ENCODE measurements at regions not wholly inside any gene's neighbourhood (a gene's known extent, or its start where the extent isn't known, plus 50 kb on each side); places are given as distances from the start of the nearest gene placed in this dataset.
A peak's percentile ranks its signal among the peaks of the same experiment; 100 is the strongest.
"Not testable (repeated sequence)": the region's sequence is repeated elsewhere in the genome, so short reads cannot be mapped to it uniquely, and the experiment has no call there.

DNA sequence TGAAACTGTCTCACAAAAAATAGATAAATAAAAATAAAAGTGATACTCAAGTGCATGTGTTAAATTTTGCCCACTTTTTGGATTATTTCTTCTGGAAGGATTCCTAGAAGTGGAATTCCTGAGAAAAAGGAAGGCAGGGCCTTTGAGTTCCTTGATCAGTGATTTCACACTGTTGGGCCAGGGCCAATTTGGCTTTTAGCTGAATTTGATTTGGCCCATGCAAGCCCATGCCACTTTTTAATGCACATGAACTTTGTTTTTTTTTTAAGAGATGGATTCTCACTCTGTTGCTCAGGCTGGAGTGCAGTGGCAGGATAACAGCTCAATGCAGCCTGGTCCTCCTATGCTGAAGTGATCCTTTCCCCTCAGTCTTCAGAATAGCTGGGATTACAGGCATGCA lies 96.3 kb downstream of the TNFRSF13B start:
- CTCF ChIA-PET: no interaction called here

DNA sequence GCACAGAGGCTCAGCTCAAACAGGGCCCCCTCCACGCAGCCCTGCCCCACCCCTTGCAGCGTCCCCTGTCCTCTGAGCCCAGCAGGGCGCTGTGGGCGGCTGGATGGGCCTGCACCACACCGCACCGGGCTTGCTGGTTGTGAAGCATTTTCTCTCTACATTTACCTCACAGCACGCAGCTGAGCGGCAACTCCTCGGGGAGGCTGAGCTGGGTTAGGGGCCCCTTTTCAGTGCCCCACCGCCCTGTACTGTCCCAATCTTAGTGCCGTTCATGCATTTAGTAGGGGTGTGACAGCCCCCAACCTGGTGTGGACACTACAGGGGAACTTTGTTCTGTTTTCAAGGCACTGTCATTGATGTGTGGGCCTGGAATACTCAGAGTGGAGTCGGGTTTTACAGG lies 97.7 kb downstream of the TNFRSF13B start:
- H3K9me3 Mint-ChIP-seq; POLR2A ChIA-PET; H3K4me1 Mint-ChIP-seq; H3K27me3 Mint-ChIP-seq; CTCF ChIA-PET; DNase-seq; H3K4me3 Mint-ChIP-seq; H3K27ac Mint-ChIP-seq; H3K36me3 Mint-ChIP-seq (ENCODE audit: low read depth): not testable (repeated sequence)

More for the DNA sequence above, 96.3 kb downstream of the TNFRSF13B start:
- H3K4me1 Mint-ChIP-seq: no peaks in the 10 kb centered on the region
- H3K27ac Mint-ChIP-seq: no peak overlapping the region
- H3K9me3 Mint-ChIP-seq: no peaks in the 10 kb centered on the region
- peaks cover 5% of the 10 kb centered on the region for H3K27me3 Mint-ChIP-seq
- H3K4me3 Mint-ChIP-seq: no peak overlapping the region
- H3K36me3 Mint-ChIP-seq (ENCODE audit: low read depth): no peaks in the 10 kb centered on the region
- POLR2A ChIA-PET: no interaction called here
- no peak for DNase-seq

DNA sequence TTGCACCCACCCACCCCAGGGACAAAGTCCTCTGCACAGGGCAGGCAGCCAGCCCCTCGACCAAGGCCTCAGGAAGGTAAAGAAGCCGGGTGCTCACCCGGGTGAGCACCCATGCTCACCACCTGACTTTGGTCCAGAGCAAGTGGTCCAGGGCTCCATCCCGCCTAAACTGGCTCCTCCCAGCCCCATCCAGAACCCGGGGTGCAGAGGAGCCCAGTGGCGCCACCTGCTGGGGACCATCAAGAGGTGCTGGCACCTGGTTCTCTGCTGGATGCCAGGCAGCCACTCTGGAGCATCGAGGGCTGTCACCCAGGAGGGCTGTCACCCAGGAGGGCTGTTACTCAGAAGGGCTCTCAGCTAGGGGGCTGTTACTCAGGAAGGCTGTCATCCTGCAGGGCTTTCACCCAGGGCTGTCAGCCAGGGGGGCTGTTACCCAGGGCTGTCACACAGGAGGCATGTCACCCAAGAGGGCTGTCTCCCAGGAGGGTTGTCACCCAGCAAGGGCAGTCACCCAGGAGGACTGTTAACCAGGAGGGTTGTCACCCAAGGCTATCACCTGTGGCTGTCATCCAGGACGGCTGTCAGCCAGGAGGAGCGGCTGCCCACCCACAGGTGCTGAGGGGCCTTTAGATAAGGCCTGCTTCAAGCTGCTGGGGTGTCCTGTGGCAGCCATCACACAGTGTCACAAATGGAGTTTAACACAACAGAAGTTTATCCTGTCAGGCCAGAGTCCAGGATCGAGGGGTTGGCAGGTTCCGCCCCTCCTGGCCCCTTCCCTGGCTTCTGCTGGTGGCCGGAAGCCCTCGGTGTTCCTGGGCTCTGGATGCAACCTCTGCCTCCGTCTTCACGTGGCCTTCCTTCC lies 98.5 kb downstream of the TNFRSF13B start:
- no peak overlapping the region for H3K27ac Mint-ChIP-seq
- H3K36me3 Mint-ChIP-seq (ENCODE audit: low read depth): no peaks in the 10 kb centered on the region
- H3K4me3 Mint-ChIP-seq: no peak overlapping the region
- POLR2A ChIA-PET: no interaction called here
- CTCF ChIA-PET: no interaction called here
- H3K4me1 Mint-ChIP-seq: no peaks in the 10 kb centered on the region
- peak; percentile 47 for DNase-seq
- peaks cover 5% of the 10 kb centered on the region for H3K27me3 Mint-ChIP-seq
- no peaks in the 10 kb centered on the region for H3K9me3 Mint-ChIP-seq

DNA sequence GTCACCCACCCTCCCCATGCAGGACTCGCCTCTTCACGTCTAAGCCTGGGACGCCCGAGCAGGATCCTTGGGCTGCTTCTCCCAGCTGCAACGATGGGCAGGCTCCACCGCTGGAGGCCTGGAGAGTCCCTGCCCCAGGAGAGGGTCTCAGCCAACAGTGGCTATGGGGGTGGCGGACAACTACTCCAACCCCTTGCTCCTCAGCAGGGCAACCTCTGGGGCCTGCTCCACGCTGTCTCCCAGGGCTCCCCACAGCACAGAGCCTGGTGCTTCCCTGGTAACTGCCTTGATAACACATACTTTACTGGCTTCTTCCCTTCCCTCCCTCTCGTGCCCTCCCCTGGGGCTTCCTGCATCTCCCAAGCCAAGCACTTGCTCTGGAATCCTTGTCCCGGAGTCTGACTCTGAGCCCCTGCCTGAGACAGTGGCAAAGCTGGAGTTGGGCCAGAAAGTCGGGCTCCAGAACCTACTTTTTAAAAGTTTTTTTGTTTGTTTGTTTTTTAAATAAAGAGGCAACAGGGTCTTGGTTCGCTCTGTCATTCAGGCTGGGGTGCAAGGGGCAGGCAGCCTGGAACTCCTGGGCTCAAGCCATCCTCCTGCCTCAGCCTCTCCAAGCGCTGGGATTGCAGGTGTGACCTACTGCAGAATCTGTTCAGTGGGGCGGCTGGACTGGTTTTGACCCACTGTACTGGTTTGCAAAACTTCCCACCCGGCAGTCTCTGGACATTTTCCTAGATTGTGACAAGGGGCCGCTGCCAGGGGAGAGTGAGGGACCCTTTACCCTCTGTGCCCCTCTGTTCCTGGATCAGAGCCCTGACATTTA lies 99.4 kb downstream of the TNFRSF13B start:
- POLR2A ChIA-PET: no interaction called here
- CTCF ChIA-PET: no interaction called here
- Mint-ChIP-seq H3K27me3 (peaks cover 5% of the 10 kb centered on the region), H3K9me3 (no peaks in the 10 kb centered on the region), H3K4me3 (no peak overlapping the region), H3K4me1 (no peaks in the 10 kb centered on the region), H3K36me3 (ENCODE audit: low read depth) (no peaks in the 10 kb centered on the region), H3K27ac (no peak overlapping the region)
- no peak for DNase-seq

DNA sequence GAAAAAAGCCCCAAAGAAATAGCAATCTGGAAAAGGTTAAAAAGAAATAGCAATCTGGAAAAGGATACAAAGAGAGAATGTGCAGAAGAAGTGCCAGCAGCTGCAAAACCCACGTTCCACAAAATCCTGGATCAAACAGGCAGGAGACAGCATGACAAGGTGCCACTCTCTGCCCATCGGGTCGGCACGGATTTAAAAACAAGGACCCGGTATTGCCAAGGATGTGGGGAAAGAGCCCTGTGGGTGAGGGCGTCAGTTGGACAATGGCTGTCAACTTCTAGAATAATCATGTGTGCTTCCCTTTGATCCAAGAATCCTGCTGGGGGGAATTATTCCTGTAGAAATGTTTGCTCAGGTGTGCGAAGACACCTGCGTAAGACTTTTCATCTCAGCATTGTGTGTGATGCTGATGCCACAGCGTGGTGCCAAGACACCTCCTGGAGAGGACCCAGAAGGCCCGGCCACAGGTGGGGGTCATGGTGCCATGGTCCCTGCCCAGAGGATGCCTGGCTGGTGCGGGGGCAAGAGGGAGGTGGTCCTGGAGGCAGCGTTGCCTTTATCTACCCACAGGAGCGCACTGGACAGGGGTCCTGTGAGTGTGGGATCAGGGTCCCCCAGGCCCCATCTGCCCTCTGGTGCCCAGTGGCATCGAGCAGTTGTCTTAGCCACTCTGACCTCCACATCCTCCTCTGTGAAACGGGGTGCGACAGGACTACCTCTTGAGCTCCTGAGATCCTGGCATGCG lies 100.3 kb downstream of the TNFRSF13B start:
- not testable (repeated sequence) for H3K4me3 Mint-ChIP-seq, H3K4me1 Mint-ChIP-seq

DNA sequence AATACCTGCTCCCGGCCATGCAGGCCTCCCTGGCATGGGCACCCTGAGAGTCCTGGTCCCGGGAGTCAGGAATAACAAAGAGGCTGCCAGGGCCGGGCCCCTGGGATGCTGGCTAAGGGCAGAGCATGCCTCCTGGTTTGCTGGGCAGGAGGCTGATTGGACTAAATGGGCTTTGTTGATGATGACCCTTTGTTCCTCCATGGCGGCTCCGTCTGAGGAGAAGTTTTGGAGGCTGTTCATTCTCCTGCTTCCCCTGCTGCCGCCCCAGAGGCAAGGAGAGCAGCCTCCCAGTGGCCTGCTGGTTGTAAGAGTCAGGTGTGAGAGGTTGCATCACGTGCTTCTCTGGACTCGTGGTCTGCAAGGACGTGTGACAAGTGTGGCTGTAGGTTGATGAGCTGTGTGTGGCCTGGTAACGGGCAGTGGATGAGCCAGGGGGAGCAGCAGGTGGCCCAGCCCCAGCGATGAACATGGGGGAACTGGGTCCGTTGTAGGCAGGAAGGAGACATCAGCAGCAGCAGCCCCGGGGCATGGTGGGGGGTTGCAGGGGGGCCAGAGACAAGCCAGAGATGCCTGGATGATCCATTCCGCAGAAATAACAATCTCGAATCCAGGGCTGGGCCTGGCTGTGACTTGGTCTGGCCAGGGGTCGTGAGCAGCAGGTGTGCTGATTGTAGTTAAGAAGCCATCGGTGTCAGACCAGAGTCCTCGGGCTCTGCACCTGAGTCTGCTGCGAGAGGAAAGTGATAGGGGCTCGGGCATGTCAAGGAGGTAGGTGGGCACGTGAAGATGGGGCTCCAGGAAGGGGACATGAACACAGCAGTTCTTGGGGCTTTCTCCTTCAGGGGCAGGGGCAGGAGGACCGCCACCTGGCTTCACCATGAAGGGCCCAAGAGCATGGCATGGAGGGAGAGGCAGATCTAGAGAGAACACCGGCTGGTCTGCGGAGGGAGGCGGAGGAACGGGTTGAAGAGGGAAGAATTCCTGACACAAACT lies 101.4 kb downstream of the TNFRSF13B start:
- ChIA-PET POLR2A (no interaction called here), CTCF (no interaction called here)
- no peak overlapping the region for H3K27ac Mint-ChIP-seq
- no peak overlapping the region for H3K4me3 Mint-ChIP-seq
- H3K4me1 Mint-ChIP-seq: no peaks in the 10 kb centered on the region
- H3K27me3 Mint-ChIP-seq: no peaks in the 10 kb centered on the region
- DNase-seq: no peak
- H3K36me3 Mint-ChIP-seq (ENCODE audit: low read depth): no peaks in the 10 kb centered on the region
- H3K9me3 Mint-ChIP-seq: no peaks in the 10 kb centered on the region

More for the DNA sequence above, 100.3 kb downstream of the TNFRSF13B start:
- POLR2A ChIA-PET; H3K9me3 Mint-ChIP-seq; H3K36me3 Mint-ChIP-seq (ENCODE audit: low read depth); CTCF ChIA-PET; H3K27ac Mint-ChIP-seq; H3K27me3 Mint-ChIP-seq; DNase-seq: not testable (repeated sequence)

DNA sequence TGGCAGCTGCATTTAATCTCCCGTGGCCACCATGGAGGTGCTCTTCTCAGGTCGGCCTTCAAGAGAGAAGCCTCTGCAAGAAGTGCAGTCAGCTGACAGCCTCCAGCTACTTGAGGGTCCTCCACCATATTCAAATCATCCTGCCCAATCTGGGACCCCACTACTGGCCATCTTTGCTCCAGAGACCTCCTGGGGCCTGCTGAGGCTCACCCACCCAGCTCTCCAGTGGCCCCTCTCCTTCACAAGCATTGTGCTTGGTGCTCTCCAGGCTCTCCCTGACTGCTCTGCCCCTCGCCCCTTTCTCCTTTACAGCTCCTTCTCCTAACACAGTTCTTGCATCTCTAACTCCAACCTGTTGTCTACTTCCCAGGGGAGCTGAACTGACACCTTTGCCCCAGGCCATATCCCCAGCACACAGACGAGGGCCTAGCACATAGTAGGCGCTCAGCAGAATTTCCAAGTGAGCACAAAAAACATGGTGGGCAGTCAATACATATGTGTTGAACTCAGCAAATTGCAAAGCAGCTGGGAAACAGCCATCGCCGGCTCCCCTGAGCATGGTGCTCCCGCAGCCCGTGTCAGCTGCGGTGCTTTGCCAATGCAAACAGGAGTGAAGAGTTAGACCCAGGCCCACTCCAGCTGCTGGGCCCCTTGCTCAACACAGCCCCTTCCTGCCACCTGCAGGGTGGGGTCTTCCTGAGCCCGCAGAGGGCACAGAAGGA lies 102.2 kb downstream of the TNFRSF13B start:
- H3K4me1 Mint-ChIP-seq; H3K27me3 Mint-ChIP-seq; H3K36me3 Mint-ChIP-seq (ENCODE audit: low read depth); H3K4me3 Mint-ChIP-seq; H3K27ac Mint-ChIP-seq; CTCF ChIA-PET; DNase-seq; POLR2A ChIA-PET; H3K9me3 Mint-ChIP-seq: not testable (repeated sequence)

DNA sequence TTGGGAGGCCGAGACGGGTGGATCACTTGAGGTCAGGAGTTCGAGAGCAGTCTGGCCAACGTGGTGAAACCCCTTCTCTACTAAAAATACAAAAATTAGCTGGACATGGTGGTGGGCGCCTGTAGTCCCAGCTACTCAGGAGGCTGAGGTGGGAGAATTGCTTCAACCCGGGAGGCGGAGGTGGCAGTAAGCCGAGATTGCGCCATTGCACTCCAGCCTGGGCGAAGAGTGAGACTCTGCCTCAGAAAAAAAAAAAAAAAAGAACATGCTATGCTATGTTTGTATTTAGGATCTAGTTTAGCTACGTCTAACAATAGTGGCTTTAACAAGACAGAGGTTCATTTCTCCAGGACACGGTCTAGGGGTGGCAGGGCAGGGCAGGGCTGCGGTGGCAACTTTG lies 103.3 kb downstream of the TNFRSF13B start:
- H3K27me3 Mint-ChIP-seq; H3K36me3 Mint-ChIP-seq (ENCODE audit: low read depth); CTCF ChIA-PET; DNase-seq; H3K4me1 Mint-ChIP-seq; POLR2A ChIA-PET; H3K9me3 Mint-ChIP-seq; H3K27ac Mint-ChIP-seq; H3K4me3 Mint-ChIP-seq: not testable (repeated sequence)

DNA sequence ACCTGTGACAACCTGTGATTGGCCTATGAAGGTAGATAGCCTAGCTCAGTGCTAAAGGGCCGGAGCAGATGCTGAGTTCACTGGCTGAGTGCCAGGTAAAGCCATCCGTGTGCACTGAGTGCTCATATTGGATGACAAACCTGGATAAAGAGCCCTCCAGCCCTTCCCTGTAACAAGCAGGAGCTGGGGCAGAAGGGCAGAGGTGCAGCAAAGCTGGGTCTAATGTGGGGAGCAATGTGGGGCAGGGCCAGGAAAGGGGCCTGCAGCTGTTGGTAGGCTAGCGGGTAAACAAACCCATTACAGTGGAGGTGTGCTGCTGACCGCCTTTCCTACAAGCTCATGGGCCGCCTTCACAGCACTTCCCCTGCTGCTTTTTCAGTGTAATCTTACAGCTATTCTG lies 104.4 kb downstream of the TNFRSF13B start:
- H3K27ac Mint-ChIP-seq; H3K27me3 Mint-ChIP-seq; CTCF ChIA-PET; DNase-seq; POLR2A ChIA-PET; H3K4me3 Mint-ChIP-seq; H3K4me1 Mint-ChIP-seq; H3K9me3 Mint-ChIP-seq; H3K36me3 Mint-ChIP-seq (ENCODE audit: low read depth): not testable (repeated sequence)

DNA sequence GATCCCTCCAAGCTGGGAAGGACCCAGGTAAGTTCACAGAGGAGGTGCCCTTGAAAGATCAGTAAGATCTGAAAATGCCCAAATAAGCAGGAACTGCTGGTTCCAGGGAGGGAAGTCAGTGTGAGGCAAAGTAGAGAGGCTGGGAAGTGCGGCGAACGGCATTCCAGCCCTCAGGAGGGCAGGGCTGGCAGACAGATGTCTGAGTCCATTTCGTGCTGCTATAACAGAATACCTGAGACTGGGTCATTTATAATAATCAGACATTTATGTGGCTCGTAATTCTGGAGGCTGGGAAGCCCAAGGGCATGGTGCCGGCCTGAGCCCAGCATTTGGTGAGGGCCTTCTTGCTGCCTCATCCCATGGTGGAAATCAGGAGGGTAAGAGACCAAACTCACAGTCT lies 105.1 kb downstream of the TNFRSF13B start:
- POLR2A ChIA-PET; H3K27me3 Mint-ChIP-seq; H3K27ac Mint-ChIP-seq; H3K9me3 Mint-ChIP-seq; CTCF ChIA-PET; H3K4me3 Mint-ChIP-seq; H3K36me3 Mint-ChIP-seq (ENCODE audit: low read depth); DNase-seq; H3K4me1 Mint-ChIP-seq: not testable (repeated sequence)

DNA sequence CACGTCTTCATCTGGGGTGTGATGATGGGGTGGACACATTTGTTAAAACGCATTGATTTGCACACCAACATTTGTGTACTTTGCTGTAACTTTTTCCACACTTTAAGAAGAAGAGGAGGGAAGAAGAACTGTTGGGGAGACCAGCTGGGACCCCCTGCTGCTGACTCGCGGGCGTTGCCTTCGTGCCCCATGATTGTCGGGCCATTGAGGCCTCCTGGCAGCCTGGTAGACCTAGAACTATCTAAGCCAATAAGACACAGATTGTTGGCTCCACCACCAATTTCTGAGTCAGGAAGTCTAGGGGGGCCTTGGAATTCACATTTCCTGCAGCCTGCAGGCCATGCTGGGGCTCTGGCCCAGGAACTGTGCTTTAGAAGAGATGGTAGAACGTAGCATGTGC lies 105.5 kb downstream of the TNFRSF13B start:
- H3K27me3 Mint-ChIP-seq: no peaks in the 10 kb centered on the region

DNA sequence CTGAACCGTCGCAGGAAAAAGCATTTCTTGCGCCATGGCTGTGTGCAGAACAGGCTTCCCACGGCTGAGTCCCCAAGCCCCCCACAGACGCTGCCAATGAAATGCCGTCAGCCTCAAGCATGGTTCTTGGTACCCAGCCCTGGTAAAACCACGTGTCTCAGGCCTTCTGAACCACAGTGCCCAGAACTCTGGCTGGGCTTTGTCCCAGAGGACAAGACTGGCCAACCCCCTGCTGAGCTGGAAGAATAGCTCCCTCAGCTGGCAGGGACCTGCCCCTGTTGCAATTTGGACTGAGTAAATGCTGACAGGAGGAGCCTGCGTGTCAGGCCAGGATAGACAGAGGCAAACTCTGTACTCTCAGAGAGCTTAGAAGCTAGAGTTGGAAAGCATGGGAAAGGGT lies 106.2 kb downstream of the TNFRSF13B start:
- DNase-seq; H3K4me1 Mint-ChIP-seq; H3K27ac Mint-ChIP-seq; H3K36me3 Mint-ChIP-seq (ENCODE audit: low read depth); H3K4me3 Mint-ChIP-seq; H3K27me3 Mint-ChIP-seq; H3K9me3 Mint-ChIP-seq; POLR2A ChIA-PET; CTCF ChIA-PET: not testable (repeated sequence)

More for the DNA sequence above, 105.5 kb downstream of the TNFRSF13B start:
- no peak for DNase-seq
- no peaks in the 10 kb centered on the region for H3K36me3 Mint-ChIP-seq (ENCODE audit: low read depth)
- H3K27ac Mint-ChIP-seq: no peak overlapping the region
- no peaks in the 10 kb centered on the region for H3K9me3 Mint-ChIP-seq
- H3K4me1 Mint-ChIP-seq: no peaks in the 10 kb centered on the region
- POLR2A ChIA-PET: no interaction called here
- no peak overlapping the region for H3K4me3 Mint-ChIP-seq
- CTCF ChIA-PET: no interaction called here
